ENCODE measurements at regions not wholly inside any gene's neighbourhood (a gene's known extent, or its start where the extent isn't known, plus 50 kb on each side); places are given as distances from the start of the nearest gene placed in this dataset.

DNA sequence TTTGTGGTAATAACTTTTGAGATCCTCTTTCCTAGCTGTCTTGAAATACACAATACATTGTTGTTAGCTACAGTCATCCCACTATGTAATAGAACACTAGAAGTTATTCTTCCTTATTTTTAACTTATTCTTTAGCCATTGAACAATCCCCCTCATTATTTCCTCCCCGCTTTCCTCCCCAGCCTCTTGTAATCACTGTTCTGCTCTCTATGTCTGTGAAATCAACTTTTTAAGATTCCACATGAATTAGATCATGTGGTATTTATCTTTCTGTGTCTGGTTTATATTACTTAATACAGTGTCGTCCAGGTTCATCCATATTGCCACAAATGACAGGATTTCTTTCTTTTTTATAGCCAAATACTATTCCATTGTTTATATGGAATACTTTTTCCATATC is 72.9 kb downstream of the SLC10A2 start:
- peak; percentile 37 for DNase-seq (ENCODE audit: low read depth)

DNA sequence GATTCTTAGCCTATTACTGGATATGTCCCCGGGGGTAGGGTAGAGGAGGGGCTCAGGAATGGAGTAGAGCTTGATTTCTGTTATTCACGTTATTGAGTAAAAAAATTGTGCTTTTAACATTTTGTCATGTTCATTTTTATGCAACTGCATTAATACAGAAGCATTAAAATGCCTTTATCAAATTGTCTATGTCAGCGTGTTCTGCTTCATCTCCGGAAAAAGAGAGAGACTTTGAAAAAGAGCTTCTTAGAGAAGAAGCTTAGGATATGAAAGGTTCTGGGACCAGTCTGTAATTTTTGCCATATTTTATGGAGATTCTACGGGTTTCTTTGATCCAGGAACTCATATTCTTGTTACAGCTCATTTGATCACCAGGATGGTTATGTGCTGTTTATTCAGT is 82.0 kb downstream of the SLC10A2 start:
- no peak for DNase-seq (ENCODE audit: low read depth)

DNA sequence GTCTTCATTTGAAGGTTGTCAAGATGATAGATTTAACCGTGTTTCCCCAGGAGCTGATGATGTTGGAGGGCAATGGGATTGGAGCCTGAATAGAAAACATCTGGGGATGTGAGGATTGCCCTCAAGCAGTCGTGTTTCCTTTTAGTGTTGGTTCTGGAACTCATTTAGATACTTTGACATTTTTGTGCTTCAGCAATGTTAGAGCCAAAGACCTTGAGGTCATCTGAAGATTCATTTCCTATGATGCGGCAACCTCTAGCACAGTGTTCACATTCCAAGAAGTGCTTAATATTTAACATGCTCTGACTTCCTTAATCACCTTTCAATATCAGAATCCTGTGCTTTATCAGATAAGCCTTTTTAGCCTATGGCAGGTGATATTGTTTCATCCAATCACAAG is 82.7 kb downstream of the SLC10A2 start:
- peak; percentile 61 for DNase-seq (ENCODE audit: low read depth)

DNA sequence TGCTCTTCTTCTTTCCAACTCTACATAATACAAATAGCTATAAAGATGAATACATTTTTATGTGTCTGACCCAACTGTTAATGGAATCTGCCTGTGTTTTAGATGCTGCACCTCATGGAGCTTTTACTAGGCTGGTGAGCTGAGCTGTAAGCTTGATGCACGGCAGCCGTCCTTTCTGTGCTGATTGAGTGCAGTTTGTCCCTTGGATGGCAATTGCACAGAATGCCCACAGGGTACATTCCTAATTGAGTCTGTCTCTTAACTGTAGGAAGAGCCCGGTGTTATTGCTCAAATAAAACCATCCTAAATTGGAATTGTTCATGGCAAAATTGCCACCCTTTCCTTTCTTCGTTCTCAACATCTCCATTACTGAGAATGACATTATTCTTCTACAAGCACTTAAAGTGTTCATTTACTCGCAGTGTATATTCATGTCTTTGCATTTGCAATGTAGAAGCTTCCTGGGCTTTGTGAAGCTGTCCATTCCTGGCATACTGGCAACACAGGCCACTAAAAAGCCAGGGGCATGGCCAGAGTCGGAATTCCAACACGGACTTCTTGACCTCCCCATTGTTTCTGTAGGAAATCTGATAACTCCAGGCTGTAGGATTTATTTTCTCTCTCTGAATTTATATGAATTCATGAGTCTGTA is 85.8 kb downstream of the SLC10A2 start:
- DNase-seq (ENCODE audit: low read depth), result no peak

DNA sequence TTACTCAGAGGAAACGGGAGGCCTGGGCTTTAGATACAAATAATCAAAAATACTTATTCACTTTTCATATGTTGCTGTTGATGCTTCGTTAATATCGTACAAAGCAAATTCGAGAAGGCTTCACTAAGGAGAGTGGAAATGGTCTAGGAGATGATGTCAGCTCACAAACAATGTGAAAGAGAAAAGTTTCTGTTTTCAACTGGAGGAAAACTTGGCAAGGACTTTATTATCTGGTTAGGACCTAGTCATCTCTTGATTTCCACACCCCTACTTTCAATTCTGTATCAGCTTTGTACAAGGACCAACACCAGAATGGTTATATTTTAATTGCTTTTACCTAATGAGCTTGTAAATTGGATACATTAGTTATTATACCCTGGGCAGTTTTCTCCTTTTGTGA is 88.0 kb downstream of the SLC10A2 start:
- peak; percentile 59 for DNase-seq (ENCODE audit: low read depth)

DNA sequence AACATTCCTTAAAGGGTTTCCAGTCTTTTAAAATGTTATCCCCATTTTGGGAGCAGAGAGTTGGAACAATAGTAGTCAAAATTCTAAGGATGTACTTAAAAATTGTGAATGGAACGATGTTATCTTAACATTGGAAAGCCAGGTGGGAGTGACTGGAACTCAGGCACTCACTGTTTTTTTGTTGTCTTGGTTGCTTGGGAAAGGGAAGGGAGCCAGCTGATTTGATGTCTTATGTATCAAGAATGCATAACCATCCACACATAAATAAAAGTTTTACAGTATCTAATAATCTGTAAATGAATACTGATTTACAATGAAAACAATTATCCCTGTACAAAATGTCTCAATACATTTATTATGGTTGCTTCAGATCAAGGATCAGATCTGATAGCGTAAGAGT is 88.7 kb downstream of the SLC10A2 start:
- peak; percentile 16 for DNase-seq (ENCODE audit: low read depth)

DNA sequence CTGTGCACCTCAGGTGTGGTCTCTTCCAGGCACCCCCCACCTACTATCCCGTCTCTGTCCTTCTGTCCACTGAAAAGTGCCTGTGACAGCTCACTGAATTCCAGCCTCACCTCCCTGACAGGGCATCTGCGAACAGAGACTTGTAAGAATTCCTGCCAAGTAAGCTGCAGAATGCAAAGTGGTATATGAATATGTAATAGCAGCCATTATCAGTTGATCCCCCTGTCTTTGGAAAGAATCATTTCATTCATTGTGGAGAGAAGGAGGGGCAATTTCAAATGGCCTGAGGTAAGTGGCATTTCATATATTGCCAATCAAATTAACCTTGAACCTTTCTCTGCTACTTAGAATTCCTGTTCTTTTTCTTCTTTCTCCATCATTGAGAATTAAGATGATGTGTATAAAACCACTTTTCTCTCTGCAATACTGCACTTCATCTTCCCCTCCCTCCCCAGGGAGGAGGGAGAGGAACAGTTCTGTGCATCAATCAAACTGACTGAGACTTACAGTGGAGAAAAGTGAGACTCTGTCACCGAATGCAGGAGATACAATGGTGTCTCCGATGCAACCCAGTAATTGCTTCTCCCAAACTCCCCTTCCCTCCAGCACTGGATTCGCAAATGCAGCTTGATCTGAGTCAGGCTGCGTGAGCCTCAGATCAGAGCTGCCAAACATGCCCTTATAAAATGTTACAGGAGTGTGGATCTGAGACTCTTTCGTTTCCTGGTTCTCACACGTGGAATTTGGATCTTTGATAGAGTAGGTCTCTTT is 91.7 kb downstream of the SLC10A2 start:
- no peak for DNase-seq (ENCODE audit: low read depth)

DNA sequence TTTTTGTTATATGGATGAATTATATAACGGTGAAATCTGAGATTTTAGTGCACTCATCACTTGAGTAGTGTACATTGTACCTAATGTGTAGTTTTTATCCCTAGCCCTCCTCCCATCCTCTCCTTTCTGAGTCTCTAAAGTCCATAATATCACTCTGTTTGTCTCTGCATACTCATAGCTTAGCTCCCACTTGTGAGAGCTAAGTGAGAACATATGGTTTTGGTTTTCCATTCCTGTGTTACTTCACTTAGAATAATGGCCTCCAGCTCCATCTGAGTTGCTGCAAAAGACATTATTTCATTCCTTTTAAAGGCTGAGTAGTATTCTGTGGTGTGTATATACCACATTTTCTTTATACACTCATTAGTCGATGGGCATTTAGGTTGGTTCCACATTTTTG is 94.0 kb downstream of the SLC10A2 start:
- DNase-seq (ENCODE audit: low read depth), result no peak

DNA sequence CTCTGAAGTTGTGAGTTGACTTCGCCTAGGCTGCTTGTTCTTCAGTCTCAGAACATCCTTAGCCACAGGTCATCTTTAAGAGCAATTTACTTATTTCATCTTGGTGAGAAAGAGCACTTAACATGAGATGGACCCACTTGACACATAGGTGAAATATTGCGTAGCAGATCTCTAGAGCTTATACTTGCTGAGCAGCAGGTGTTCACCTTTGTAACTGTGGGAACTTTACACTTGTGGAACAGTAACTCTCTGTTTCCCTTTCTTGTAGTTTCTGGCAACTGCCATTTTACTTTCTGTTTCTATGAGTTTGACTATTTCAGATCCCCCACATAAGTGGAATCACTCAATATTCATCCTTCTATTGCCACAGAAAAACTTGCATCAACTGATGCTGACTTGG is 95.7 kb downstream of the SLC10A2 start:
- DNase-seq (ENCODE audit: low read depth), result no peak

DNA sequence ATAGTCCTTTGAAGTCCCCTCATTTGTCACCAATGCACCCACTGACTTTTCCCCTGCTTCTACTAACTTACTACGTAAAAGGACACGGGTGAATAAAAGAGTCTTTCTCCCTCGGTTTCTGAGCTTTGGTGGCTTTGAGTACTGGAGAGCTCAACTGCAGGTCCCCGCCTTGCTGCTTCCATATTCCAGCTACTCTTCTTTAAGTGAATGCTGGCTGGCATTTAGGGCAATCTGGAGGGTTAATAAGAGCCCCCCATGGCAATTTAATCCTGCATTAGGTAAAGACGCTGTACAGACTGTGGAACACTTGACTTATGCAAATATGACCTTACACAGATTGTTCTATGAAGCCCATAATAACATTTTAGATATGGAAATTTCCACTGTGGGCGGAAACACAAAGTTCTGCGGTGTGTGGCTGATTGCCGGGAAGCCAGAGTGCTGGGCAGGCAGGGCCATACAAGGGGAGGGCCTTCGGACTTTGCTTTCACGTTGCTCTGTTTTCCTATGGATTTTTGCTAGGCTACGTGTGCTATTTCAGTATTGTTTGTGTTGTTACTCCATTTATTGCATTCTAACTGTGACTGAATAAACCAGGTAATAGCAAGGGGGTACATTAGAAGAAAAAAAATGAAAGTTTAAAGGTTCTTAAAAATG is 97.5 kb downstream of the SLC10A2 start:
- DNase-seq (ENCODE audit: low read depth), result no peak

DNA sequence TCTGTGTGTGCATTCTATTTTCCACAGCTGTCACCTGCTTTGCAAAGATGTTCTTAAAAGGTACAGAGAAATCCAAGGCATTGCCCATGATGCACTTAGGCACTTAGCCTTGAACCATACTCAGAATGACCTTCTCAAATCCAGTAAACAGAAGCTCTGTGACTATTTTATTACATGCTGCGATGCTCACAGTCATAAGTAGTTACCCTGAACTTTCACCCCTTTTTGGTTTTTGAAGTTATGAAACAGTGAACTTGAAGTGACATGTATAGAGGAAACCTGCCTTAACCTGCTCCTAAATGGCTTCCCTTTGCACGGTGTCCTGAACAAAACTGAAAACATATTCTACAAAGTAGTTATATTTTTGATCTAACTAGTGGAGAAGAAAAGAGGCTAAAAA is 100.4 kb downstream of the SLC10A2 start:
- no peak for DNase-seq (ENCODE audit: low read depth)

DNA sequence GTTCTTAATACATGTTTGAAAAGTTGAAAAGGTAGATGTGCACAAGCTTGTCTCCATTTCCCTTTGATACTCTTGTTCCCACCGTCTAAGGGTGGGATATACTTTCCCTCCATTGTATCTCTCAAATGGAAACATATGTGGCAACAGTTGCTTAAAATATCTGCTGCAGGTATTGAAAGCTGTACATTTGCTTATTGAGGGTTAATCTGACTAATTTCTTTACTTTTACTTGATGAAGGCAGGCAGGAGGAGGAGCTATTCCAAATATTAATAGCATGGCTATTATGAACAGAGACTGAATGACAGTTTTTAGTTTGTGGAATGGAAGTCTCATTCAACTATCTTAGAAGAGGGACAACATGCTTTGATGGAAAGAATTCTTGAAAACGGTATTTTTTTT is 103.8 kb downstream of the SLC10A2 start:
- no peak for DNase-seq (ENCODE audit: low read depth)

DNA sequence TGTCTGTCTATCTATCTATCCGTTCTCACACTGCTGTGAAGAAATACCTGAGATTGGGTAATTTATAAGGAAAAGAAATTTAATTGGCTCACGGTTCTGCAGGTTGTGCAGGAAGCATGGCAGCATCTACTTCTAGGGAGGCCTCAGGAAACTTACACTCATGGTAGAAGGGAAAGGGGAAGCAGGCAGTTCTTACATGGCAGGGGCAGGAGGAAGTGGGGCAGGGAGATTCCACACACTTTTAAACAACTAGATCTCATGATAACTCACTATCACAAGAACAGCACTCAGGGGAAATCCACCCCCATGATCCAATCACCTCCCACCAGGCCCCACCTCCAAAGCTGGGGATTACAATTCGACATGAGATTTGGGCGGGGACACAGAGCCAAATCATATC is 105.3 kb downstream of the SLC10A2 start:
- DNase-seq (ENCODE audit: low read depth), result no peak

DNA sequence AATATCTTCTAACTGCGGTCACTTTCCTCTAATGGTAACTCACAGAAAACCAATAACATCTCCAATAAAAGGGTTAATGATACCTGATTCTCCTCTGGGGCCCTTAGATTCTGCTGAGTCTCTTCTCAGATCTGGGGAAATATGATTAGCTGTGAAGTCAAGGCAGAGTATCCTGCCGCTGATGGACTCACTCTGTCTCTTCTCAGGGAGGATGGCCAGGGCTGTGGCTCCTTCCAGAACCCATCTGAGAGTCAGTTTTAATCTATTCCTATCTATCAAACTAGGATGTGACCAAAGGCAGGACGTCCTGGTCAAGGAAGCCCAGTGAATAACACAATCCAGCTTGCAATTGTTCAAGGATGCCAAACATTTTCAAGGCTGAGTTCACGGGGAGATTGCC is 109.8 kb downstream of the SLC10A2 start:
- no peak for DNase-seq (ENCODE audit: low read depth)

DNA sequence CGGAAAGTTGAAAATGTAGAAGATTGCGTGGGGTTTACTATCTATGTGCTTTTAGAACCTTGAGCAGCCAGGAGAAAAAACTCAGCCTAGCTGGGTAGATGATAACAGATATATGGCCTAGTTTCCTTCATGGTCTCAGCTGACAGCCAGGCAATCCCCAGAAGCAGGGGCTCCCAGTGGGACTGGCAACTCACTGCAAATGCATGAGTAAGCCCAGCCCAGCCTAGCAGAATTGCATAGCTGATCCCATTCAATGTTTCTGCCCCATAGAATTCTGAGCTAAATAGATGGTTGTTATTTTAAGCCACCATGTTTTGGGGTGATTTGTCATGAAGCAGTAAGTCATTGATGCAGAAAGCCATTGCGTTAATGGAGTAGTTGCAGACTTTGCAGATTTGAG is 108.5 kb downstream of the ERCC5 start:
- no peak for DNase-seq (ENCODE audit: low read depth)

DNA sequence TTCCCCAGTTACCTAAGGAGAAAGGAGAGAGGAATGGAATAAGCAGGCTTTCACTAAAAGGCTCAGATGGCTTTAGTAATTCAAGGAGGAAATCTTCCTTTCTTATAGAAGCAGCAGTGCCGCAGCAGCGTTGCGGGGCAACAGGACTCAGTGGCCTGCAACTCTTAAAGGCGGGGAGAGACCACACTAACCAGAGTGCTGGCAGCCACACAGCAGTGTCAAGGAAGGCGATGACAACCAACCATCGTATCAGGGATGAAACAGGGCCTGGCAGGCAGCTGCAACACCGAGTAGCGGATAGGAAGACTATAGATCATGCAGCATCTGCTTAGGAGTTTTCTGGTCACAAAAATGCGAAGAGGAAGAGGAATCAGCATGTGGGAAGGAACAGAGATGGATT is 106.0 kb downstream of the ERCC5 start:
- DNase-seq (ENCODE audit: low read depth), result no peak

DNA sequence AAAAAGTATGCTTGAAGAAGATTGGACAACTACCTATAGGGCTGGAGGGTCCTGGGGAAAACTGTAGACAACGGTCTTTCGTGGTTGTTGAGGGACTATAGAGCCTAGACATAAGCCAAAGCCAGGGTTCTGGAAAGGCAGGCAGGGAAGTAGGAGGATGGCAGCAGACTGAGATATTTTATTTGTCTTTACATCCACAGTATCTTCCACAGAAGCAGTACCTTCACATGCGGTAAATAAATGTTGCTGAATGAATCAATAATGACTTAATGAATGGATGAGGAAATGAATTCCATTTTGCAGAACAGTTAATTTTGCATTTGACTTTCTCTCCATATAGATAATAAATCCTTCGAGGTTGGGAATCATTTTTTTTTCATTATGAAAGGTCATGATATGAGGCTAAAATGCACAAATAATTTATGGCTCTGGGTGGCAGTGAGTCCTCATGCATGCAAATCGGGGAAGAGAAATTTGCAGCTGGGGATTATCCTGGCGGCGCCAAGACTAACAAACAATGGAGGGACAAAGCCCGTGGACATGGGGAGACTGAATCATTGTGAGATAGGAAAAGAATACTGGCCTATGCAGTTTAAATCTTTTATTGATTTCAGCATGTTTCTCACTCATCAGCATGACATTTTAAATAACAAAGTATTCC is 102.0 kb downstream of the ERCC5 start:
- peak; percentile 29 for DNase-seq (ENCODE audit: low read depth)

DNA sequence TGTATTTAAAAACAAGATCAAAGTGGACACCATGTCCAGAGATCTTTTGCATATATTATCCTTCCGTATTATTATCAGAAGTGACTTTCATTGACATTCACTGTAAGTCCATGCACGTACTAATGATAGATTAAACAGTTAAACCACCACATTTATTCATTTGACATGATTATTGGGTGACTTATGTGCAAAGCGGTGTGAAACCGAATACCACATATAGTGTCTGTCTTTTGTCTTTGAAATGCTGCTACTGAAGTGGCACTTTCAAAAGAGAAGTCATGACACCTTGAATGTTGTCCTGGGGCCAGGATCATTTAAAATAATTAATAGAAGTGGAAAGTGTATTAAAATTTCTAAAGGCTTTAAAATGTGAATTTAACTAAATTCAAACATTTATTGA is 100.1 kb downstream of the ERCC5 start:
- DNase-seq (ENCODE audit: low read depth), result no peak

DNA sequence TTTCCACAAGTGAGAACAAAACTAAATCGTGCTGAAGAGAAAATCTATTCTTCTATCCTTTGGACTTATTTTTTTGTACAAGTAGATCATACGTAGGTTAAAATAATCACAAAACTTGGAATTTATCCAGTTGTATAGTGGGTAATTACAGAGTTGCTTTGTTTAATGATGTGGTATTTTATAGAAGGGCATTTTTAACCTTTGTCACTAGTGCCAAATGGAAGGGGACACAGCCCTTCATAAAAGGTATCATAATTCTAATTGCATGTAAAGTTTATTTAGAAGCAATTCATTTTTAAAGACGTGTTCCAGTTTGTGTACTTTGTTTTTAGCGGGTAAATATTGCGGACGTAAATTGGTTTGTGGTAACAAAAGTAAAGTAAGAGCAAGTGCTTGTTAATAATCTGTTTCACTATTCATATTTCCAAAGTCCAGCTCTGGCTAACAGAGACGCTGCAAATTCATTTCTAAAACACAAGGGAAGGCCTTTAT is 99.5 kb downstream of the ERCC5 start:
- no peak for DNase-seq (ENCODE audit: low read depth)

DNA sequence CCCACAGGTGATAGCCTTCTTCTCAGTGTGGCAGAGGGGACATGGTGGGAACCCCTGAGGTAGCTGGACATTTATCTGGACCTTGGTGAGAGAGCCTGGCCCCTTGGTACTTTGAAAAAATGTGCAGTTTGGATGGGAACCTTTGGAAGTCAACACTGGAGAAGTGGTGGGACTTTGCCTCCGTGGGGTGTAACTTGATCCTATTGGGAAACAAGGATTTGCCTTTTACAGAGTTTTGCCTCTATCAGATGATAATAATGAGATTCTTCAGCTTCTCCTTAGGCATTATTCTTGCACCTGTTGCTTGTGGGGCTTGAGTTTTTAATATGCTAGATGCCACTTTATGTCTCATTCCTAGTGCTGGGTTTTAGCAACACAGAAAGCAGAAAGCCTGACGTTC is 99.0 kb downstream of the ERCC5 start:
- DNase-seq (ENCODE audit: low read depth), result no peak

DNA sequence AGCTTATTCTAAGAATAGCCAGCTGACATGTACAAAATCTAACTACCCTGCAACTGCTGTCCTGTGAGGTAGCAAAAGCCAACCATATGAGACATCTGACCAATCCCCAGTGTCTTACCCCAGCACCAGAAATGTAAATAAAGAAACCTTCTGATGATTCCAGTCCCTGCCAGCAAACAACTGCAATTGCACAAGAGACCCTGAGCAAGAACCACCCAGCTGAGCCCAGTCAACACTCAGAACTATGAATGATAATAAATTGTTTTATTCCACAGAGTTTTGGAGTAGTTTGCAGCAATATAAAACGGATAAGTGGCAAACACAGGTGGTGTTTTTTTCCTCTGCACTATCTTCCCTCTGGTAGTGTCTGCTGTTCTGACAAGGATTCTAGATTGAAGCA is 94.9 kb downstream of the ERCC5 start:
- DNase-seq (ENCODE audit: low read depth), result no peak

DNA sequence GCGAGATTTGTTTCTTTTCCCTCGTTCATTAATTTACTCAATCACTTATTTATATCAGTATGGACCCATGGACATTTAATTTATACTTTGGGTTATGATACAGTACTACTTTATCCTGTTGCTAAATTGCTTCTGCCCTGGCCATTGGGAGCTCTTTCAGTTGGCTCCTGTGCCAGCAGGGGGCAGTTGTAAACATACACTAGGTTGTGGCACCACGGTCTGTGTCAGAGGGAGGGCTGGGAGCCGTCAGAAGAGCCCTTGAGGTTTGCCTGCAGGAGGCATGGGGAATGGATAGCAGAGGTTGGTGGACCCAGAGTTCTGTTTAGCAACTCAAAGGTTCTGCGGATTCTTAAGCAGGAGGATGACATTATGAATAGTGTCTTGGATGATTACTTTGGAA is 94.3 kb downstream of the ERCC5 start:
- no peak for DNase-seq (ENCODE audit: low read depth)

DNA sequence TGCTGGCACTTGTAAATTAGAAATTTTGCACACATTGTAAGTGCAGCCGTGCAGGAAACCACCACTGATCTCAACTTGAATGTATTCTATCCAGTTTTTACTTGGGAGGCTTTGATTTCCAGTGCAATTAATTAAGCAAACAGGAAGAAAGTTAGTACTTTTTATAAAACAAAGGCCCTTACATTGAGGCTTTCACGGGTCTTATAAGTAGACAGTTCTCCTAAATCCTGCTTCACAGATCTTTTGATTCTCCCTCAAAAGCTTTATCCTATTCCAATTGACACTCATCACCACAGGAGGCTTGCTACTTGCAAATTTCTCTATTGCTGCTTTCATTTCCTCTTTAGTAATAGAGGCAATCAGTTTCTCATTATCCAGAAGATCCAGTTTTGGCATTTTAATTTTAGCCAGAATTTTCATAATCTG is 90.1 kb downstream of the ERCC5 start:
- DNase-seq (ENCODE audit: low read depth), result no peak
